ENCODE measurements at regions not wholly inside any gene's neighbourhood (a gene's known extent, or its start where the extent isn't known, plus 50 kb on each side); places are given as distances from the start of the nearest gene placed in this dataset.
"Not testable (repeated sequence)": the region's sequence is repeated elsewhere in the genome, so short reads cannot be mapped to it uniquely, and the experiment has no call there.

GRCh38 chr14:86420131-86420530, 890.2 kb downstream of the FLRT2 start:
- DNase-seq = no peak

GRCh38 chr14:86414146-86414545, 884.2 kb downstream of the FLRT2 start:
- DNase-seq = no peak

- no peak for DNase-seq
These were observed 875.2 kb downstream of the FLRT2 start for GRCh38 chr14:86404989-86405649.

- no peak for DNase-seq
These were observed 874.5 kb downstream of the FLRT2 start for GRCh38 chr14:86404425-86404824.

GRCh38 chr14:86402545-86402944, 872.6 kb downstream of the FLRT2 start:
- no peak for DNase-seq

GRCh38 chr14:86391085-86391484, 861.1 kb downstream of the FLRT2 start:
- no peak for DNase-seq

GRCh38 chr14:86388216-86388615, 858.3 kb downstream of the FLRT2 start:
- DNase-seq = no peak

- no peak for DNase-seq
These were observed 843.9 kb downstream of the FLRT2 start for GRCh38 chr14:86373886-86374285.

GRCh38 chr14:86372402-86372801, 842.5 kb downstream of the FLRT2 start:
- no peak for DNase-seq

GRCh38 chr14:86364634-86365033, 834.7 kb downstream of the FLRT2 start:
- DNase-seq = no peak

- DNase-seq = no peak
These were observed 833.6 kb downstream of the FLRT2 start for GRCh38 chr14:86363576-86363975.

GRCh38 chr14:86363047-86363446, 833.1 kb downstream of the FLRT2 start:
- no peak for DNase-seq

- no peak for DNase-seq
These were observed 827.9 kb downstream of the FLRT2 start for GRCh38 chr14:86357876-86358275.

GRCh38 chr14:86357119-86357518, 827.2 kb downstream of the FLRT2 start:
- DNase-seq = no peak

GRCh38 chr14:86346818-86347384, 817.0 kb downstream of the FLRT2 start:
- no peak for DNase-seq

GRCh38 chr14:86334355-86334754, 804.4 kb downstream of the FLRT2 start:
- DNase-seq = no peak

- no peak for DNase-seq
These were observed 803.5 kb downstream of the FLRT2 start for GRCh38 chr14:86333493-86333892.

GRCh38 chr14:86331341-86331740, 801.4 kb downstream of the FLRT2 start:
- DNase-seq = no peak

GRCh38 chr14:86321151-86321550, 791.2 kb downstream of the FLRT2 start:
- DNase-seq = no peak

- DNase-seq = not testable (repeated sequence)
These were observed 782.3 kb downstream of the FLRT2 start for GRCh38 chr14:86312154-86312665.

GRCh38 chr14:86311151-86311550, 781.2 kb downstream of the FLRT2 start:
- DNase-seq = no peak

- no peak for DNase-seq
These were observed 780.7 kb downstream of the FLRT2 start for GRCh38 chr14:86310611-86311010.

- DNase-seq = no peak
These were observed 780.2 kb downstream of the FLRT2 start for GRCh38 chr14:86310148-86310547.

- DNase-seq = no peak
These were observed 775.1 kb downstream of the FLRT2 start for GRCh38 chr14:86305058-86305457.

- no peak for DNase-seq
These were observed 770.0 kb downstream of the FLRT2 start for GRCh38 chr14:86299994-86300393.
